ENCODE measurements at regions not wholly inside any gene's neighbourhood (a gene's known extent, or its start where the extent isn't known, plus 50 kb on each side); places are given as distances from the start of the nearest gene placed in this dataset.
A peak's percentile ranks its signal among the peaks of the same experiment; 100 is the strongest.
"Not testable (repeated sequence)": the region's sequence is repeated elsewhere in the genome, so short reads cannot be mapped to it uniquely, and the experiment has no call there.

DNA sequence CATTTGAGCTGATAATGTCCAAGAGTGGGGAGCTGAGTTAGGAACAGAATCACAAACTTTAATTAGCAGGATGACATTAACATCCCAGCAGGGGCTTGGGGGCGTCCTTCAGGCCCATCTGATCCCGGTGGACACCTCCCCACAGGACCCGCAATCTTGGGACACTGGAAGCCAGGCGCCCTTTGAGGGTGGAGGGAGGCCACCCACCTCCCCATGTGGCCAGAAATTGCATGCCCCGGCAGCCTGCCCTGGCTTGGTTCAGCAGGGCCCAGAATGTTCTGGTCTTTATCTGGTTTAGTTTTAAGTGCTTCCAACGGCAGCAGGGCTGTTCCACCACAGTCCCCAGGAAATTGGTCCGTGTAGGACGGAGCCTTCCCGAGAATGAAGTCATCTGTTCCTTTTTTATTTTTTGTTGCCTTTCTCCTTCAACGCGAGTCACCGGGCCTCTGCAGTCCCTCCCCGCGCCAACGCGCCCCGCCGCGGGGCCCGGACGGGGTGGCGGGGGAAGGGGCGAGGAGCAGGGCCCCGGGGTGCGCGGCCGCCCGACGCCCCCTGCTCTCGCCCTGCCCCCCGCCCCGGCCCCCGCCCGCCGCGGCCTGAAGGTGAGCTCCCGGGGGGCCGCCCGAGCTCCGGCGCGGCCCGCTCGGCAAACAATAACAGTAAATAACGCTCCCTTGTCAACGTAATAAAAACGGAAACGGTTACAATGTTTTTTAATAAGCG, 207.9 kb downstream of the C9orf50 start:
- peak; percentile 29 to 98 (median 98) for DNase-seq

DNA sequence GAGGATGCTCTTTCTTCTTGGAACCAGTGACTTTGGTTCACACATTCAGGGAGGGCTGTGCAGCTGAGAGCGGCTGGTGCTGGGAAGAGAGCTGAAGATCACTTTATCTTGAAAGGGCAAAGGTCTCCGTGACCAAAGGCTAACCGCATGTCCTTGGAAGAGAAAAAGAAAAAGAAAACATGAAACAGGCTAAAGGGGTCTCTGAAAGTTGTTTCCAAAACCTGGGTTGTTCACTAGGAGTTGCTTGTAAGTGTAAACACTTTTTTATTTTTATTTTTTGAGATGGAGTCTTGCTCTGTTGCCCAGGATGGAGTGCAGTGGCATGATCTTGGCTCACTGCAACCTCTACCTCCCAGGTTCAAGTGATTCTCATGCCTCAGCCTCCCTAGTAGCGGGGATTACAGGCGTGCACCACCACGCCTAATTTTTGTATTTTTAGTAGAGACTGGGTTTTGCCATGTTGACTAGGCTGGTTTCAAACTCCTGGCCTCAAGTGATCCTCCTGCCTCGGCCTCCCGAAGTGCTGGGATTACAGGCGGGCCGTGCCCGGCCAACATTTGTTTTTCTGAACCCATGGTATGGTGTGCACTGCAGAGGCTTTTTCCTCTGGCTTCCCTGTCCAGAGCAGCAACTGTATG, 208.6 kb downstream of the C9orf50 start:
- DNase-seq: not testable (repeated sequence)

DNA sequence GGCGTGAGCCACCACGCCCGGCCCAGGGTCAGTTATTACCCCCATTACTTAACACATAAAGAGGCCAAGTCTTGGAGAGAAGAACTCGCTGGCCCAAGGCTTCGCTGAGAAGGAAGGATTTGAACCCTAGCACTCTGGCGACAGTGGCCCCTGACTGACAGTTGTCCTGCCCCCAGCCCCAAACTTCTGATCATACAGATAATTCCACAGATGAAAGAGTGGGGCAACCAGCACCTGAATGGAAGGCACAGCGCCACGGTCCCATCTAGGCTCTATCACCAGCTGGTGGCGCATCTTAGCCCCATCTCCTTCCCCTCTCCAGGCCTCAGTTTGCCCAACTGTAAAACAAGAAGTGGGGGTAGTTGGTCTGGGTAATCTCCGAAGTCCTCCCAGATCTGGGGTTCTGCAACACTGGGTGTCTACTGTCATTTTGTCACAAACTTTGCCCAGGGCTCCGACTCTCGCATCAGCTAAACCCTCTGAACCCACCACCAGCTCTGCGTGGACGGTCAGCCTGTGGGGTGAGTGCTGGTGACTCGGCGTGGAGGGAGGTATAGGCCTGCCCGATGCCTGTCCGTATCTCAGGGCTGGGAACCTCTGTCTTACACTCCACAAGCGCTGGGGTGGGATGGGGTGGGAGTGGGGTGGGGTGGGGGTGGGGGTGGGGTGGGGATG, 209.3 kb downstream of the C9orf50 start:
- DNase-seq: no peak

DNA sequence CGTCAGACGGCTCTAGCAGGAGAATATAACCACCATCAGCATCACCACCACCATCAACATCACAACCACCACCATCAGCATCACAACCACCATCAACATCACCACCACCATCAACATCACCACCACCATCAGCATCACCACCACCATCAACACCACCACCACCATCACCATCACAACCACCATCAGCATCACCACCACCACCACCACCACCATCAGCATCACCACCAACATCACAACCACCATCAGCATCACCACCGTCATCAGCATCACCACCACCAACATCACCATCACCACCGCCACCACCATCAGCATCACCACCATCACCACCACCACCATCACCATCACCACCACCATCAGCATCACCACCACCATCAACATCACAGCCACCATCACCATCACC, 210.7 kb downstream of the C9orf50 start:
- no peak for DNase-seq

DNA sequence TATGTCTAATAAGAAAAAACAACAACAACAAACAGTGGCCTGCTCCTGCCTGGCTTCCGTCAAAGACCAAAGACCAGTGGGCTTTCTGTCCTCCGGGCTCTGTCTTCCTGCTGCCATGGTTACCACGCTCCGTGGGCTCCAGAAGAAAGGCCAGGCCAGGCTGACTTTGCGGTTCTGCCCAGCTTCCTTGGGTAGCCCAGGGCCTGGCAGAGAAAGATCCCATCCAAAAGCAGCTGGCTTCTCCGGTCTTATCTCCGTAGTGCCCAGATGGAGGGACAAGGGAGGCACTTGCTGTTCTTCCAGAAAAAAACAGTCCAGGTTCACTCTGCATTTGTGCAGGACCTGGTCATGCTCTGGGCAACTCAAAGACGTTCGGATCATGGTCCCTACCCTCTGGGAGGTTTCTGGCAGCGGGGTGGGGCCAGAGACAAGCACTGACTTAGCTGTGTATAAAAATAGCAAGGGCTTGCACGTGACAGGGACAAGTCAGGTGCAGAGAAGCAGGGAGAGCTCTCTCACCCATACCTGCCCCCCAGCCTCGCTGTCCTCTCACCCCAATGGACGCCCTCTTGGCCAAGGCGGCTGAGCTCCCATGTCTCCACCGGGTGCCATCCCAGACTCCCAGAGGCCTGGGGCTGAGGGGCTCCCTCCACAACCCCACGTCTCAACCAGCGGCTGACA, 212.2 kb downstream of the C9orf50 start:
- DNase-seq: peak in 2 of 3 experiments; percentile 45 to 53

DNA sequence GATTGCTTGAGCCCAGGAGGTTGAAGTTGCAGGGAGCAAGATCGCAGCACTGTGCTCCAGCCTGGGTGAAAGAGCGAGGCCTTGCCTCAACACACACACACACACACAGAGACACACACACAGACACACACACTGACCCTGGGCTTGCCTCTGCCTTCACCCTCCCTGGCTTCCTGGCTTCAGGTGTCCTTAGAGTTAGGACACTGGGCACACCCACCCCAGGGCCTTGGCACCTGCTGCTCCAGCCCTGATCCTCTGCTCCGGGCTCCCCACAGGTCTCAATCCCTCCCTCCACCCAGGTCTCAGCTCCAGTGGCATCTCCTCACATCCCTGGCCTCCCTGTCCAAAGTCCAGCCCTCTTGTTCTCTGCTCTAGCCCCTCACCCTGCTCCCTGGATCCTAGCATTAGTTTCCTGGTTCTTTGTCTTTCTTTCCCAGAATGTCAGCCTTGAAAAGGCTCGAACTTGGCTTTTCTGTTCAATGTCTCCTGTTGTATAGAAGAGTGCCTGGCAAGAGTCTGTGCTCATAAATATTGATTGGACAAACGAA, 212.9 kb downstream of the C9orf50 start:
- no peak for DNase-seq

DNA sequence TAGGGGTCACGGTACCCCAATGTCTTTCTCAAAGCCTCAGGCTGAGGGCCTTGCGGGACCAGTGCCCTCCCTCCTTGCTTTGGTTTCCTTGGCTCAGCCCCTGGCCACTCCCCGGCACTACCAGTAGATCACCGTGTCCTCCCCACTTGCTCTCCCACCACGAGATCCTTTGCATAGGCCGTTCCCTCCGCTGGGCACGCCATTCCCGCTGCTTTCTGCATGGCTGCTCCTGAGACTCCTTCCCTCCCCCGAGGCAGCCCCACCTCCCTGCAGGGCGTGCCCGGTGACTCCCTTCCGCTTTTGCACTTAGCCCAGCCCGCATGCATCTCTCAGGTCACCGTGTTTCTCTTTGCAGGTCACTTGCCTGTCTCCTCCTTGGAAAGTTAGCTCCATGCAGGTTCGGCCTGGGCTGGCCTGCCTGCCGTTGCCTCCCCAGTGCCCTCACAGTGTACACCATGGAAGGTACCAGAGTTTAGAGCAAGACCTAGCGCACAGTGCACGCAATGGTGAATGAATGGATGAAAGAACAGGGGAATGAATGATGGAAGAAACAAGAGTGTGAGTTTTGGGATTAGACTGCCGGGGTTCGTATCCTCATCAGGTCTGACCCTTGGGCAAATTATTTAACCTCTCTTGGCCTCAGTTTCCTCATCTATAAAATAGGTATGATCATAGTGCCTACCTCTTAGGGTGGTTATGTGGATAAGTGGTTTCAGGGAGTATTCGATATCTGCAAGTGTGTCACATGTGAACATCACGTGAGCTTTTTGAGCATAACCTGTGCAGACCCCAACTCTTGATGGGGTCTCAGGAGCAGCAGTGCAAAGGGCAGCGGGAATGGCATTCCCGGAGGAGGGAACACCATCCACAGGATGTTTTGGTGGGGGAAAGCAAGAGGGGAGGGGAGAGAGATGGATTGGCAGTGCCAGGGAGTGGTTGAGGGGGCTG, 214.3 kb downstream of the C9orf50 start:
- DNase-seq: peak in 1 of 3 experiments; percentile 50

DNA sequence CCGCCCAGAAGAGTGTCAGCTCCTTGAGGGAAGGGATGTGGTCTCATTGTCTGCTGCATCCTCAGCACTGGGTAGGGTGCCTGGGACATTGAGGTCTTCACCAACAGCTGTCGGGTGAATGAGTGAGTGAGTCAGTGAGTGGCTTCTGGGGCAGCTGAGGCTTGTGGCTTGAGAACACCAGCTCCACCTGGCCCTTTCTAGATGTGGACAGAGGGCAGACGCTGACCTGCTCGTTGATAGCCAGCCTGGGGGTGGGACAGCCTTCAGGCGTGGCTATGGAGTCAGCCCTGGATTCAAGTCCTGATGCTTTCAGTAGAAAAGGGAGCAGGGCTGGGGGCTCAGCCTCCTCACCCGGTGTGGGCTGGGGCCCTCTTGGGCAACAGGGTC, 215.1 kb downstream of the C9orf50 start:
- DNase-seq: no peak

DNA sequence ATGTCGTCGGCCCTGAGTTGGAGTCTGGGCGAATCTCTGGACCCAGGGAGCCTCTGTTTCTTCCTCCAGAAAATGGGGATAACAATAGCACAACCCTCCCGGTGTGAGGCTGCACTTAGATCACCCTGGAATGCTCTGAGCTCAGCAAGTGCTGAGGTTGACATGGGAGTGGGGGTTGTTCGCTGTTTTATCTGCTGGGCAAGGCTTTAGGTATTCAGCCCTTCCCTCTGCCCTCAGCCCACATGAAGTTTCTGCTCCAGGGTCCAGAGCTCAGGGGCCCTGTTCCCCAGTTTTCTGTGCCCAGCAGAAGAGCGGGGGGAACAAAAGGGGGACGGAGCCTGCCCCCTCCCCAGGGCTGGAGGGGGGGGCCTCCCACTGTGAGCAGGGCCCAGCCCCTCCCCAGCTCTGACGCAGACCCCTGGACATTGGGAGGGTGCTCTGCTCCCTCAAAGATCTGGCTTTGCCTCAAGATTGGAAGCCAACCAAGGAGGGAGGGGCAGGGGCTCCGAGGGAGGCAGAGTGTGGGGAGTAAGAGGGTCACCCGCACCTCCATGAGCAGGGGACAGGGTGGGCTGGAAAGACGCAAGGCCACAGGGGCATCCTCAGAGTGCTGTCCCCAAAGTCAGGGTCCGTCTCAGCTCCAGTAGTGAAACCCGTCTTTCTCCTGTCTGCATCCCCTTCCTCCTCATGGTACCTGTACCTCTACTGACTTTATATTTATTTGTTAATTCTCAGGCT, 215.6 kb downstream of the C9orf50 start:
- DNase-seq: no peak

DNA sequence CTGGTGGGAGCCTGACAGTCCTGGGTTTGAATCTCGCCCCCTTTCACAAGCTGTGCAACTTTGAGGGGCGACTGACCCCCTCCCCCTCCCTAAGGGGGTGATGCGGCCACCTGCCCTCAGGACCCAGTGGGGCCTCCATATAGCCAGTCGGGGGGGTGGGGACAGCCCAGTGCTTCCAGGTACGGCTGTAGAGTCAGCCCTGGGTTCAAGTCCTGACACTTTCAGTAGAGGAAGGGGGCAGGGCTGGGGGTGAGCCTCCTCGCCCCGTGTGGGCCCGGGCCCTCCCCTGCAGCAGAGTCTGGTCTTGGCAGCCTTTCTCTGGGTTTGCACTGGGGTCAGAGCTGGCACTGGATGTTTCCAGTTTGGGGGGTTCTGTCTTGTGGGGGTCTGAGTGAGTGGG, 216.3 kb downstream of the C9orf50 start:
- no peak for DNase-seq

DNA sequence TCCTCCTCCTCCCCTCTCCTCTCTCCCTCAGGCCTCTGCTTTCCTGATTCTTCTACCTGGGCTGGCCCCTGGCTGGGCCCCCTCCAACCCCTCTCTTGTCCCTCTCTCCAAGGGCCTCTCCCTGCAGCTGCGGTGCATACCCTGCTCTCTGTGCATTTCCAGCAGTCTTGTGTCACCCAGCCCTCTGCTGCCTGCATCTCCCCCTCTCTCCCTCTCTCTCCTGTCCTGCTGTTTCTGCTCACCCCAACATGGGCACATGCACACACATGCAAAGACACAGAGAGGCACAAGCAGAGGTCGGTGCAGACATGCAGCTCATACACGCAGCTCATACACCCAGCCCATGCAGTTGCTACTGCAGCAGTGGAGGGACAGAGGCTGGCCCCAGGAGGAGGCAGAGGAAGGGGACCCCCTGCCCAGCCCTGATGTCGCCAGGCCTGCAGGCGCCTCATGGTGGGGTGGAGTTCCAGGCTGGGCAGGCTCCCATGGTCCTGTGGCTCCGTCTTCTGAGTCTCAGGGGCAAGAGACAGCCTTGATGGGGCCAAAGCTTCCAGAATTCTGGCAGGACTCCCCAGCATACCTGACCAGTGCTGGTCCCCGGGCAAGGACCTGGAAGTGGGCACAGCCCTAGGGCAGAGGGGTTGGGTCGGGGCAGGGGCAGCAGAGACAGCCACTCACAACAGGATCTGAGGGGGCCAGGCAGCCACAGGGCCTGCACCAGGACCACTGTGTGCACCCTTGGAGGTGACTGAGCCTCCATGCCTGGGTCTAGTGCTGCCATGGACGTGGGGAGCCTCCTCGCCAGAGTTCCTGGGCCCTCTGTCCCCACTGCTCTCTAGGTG, 216.9 kb downstream of the C9orf50 start:
- no peak for DNase-seq

DNA sequence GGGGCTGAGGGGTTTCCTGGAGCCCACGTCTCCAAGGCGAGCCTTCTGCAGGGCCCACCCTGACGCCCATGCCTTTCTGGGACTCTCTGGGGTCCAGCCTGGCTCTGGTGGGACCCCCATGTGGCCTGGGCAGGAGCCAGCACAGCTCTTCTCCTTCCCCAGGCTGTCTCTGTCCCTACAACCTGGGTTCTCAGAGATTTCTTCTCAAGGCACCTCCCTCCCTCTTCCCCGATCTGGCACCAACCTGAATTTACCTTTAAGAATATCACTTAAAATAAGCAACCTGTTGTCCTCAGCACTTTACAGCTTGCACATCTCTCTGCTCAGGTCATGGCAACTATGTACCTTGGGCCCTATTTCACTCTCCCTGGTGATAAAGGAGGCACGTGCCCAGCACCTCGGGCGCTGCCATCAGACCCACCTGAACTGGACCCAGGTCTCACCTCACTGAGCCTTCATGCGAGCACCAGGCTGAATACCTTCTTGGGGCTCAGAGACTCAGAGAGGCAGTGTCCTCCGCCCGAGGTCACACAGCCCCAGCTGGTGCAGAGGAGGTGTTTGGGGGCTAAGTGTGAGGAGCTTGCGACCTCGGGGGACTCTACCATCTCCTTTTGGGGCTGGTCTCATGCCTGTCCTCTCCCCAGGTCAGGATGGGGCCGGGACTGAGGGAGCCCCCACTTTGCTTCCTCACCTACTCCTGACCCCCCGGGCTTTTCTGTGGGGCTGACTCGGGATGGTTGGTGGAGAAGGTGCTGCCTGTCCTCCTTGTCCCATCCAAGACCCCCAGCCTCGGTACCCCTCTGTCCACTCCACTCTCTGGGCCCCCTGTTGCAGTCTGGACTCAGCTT, 217.7 kb downstream of the C9orf50 start:
- no peak for DNase-seq

DNA sequence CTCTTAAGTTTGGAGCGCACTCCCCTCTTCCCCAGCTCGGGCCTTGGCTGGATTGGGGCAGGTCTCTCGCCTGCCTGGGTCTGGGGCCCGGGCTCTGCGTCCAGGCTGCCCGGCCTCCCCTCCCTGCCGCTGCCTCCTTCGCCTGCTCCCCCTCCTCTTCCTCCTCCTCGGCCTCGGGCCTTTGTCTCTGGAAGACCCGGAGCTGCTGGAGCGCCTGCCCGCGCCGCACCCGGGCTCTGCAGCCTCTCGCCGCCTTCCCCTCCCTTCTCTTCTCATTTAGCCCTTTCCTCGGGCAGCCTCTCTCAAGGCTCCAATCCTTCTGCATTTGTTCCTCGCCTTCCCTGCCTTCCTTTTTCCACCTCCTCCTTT, 218.5 kb downstream of the C9orf50 start:
- DNase-seq: peak in 1 of 3 experiments; percentile 36

DNA sequence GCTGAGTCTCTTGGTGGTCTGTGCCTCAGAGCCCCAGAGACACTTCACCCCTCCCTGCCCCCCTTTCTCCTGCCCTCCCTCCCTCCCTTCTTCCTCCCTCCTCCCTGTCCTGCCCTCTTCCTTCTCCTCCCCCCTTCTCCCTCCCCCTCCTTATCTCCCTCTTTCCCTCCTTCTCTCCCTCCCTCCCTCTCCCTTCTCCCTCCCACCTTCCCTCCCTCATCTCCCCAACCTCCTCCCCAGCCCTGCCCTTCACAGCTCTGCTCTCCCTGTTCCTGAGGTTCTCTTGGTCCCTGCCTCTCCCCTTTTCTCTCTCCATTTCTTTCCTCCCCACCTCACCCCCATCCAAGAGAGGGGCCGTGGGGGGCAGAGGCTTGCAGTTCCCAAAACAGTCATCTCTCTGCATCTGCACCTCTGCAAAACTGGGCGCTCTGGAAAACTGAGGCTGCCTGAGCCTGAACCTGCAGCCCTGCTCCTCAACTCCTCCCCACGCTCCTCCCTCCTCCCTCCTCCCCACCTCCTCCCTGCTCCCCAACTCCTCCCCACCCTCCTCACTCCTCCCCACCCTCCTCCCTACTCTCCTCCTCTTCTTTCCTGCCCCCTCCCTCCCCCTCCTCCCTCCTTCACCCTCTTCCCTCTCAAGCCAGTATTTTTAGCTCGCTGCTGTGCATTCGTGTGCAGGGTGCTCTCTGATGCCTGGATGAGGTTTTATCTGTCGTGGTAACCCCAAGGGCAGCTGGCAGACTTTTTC, 219.1 kb downstream of the C9orf50 start:
- DNase-seq: peak in 1 of 3 experiments; percentile 36

DNA sequence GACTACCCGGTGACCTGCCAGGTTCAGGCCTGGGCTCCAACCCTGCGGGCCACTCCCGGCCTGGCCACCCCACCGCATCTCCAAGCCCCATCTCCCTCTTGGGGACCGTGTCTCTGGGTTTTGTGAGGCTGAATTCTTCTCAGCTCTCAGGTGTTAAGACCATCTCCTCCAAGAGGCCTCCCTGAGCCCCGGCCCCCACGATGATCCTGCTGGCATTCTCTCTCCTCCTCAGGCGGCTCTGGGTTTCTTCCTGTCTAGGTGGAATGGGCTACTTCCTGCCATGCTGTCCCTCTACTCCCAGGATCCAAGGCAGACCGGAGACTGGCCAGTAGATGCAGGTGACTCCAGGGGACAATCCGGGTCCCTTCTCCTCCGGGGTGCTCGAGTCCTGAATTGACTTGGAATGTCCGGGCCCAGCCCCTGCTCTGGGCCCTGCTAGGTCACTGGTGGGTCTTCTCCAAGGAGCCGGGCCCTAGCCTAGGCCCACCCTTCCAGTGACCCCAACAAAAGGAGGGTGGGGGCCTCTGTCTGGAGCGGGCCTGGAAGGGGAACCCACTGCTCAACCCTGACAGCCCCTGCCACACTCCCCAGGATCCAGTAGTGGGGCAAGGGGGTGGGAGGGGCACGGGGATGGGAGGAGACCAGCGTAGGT, 219.8 kb downstream of the C9orf50 start:
- no peak for DNase-seq

DNA sequence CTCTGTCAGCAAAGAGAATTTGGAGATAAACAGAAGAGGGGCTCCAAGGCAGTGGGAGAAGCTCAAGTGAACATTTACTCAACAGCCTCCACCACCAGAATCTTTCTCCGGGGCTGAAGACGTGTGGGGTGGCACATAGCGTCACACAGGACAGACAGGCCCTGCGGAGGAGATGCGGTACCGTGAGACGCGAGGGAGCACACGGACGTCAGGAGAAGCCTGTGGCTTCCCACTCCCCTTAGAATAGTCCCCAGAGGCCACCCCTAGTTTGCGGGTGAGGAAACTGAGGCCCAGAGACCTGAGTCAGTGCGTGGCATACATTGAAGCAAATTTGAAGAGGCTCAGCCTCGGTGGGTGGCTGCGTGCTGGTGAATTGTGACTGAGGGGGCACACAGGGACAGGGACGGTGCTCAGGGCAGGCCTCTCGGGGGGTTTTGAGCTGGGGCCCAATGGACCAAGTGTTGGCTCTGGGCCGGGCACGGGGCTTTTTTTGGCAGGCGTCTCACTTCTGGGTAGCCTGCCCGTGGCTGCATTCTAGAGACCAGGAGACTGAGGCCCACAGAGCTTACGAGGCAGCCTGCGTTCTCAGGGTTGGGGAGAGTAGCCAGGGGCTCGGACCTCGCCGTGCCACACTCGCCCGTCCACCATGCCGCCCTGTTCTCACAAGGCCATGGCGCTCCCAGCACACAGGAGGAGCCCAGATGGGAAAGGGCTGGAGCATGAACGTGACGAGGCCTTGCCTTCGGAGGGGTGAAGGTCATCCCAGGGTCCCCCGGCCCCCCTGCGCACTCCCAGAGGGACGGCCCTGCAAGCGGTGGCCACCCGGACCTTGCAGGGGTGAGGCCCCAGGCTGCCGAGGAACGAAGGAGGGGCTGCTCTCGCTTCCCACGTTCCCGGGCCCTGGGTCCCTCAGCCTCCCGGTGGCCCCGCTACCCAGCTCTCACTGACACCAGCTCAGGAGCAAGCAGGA, 220.6 kb downstream of the C9orf50 start:
- no peak for DNase-seq

DNA sequence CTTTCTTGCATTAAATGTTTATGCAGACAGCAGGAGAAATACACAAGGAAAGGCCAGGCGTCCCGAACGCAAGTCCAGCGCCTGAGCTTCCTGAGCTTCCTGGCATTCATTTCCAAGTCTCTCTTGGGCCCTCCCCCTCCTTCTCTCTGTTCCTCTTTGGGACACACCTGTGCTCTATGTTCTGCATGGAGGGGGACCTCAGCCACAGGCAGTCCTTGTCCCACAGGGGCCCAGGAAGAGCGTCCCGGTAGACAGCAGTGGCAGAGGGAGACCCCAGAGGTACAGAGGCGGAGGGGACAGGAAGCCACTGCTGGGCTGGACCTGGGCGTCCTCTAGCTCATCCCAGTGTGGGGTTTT, 221.3 kb downstream of the C9orf50 start:
- DNase-seq: no peak
